ENCODE measurements at regions not wholly inside any gene's neighbourhood (a gene's known extent, or its start where the extent isn't known, plus 50 kb on each side); places are given as distances from the start of the nearest gene placed in this dataset.

- intact Hi-C loops (cut with micrococcal nuclease), result no loop called here
- Mint-ChIP-seq H3K36me3 (no peaks in the 10 kb centered on the region), H3K27ac (no peak overlapping the region), H3K9me3 (peaks cover 0 to 6% (median 0%) of the 10 kb centered on the region in 11 donors), H3K27me3 (no peaks in the 10 kb centered on the region), H3K4me3 (no peak overlapping the region), H3K4me1 (no peaks in the 10 kb centered on the region)
- no peak for ATAC-seq
- no peaks in the 10 kb centered on the region for H3K27me3 ChIP-seq (ENCODE audit: control insufficient read depth in 2 of 2, insufficient read depth in 2 of 2, low read length in 2 of 2)
- no peaks in the 10 kb centered on the region for H3K36me3 ChIP-seq (ENCODE audit: control insufficient read depth in 2 of 3, insufficient read depth in 3 of 3, low read length in 3 of 3)
- no peaks in the 10 kb centered on the region for H3K9me3 ChIP-seq (ENCODE audit: control insufficient read depth in 2 of 3, low read length in 3 of 3)
- POLR2A ChIA-PET, result interaction anchor here (0.6 kb wide), 1 partner anchor 1562 kb away, joined by 3 read pairs; no protein-coding TSS in a partner anchor
- H3K4me3 ChIP-seq (ENCODE audit: low read length), result no peak overlapping the region
- no peak for DNase-seq
- no peaks in the 10 kb centered on the region for H3K4me1 ChIP-seq (ENCODE audit: control insufficient read depth in 2 of 2, insufficient read depth in 2 of 2, low read length in 2 of 2)
- CTCF ChIA-PET, result no interaction called here
- H3K27ac ChIP-seq (ENCODE audit: low read depth, low read length), result no peak overlapping the region
Observed at GRCh38 chr2:150099805-150100204, 387.7 kb downstream of the RND3 start.

DNA sequence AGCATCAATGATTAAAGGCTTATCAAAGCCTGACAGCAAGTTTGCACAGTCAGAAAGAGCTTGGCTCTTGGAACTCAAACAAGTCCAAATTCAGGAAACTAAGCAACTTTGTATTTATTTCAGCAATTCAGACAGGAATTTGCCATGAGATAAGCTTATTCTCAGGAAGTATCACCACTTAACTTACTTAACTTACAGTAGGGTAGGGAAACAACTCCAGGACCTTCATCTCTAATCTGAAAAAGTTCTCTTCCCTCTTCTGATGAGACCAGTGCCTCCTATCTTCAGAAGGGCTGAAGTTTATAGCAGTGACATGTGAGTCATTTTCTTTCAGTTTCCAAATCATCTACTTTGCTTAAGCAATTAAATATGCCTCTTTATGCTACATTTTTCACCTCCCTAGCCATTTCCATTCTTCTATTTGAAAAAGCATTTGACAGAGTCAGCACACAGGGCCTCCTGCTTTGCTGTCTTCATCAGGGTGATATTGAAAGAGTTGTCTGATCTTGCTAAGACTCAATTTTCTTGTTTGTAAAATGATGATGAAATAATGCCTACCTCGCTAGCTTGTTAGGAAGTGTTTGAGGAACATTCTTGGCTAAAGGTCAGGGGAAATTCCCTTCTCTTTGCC, 389.5 kb downstream of the RND3 start:
- Mint-ChIP-seq H3K9me3 (peaks cover 0 to 9% (median 0%) of the 10 kb centered on the region in 11 donors), H3K27ac (no peak overlapping the region), H3K36me3 (no peaks in the 10 kb centered on the region), H3K27me3 (peaks cover 0 to 4% (median 0%) of the 10 kb centered on the region in 5 donors), H3K4me3 (no peak overlapping the region), H3K4me1 (no peaks in the 10 kb centered on the region)
- POLR2A ChIA-PET, result no interaction called here
- no peaks in the 10 kb centered on the region for H3K36me3 ChIP-seq (ENCODE audit: control insufficient read depth in 2 of 3, insufficient read depth in 3 of 3, low read length in 3 of 3)
- no peaks in the 10 kb centered on the region for H3K27me3 ChIP-seq (ENCODE audit: control insufficient read depth in 2 of 2, insufficient read depth in 2 of 2, low read length in 2 of 2)
- ATAC-seq (no peak), DNase-seq (no peak)
- no peaks in the 10 kb centered on the region for H3K9me3 ChIP-seq (ENCODE audit: control insufficient read depth in 2 of 3, low read length in 3 of 3)
- CTCF ChIA-PET, result no interaction called here
- intact Hi-C loops (cut with micrococcal nuclease), result no loop called here
- no peak overlapping the region for H3K4me3 ChIP-seq (ENCODE audit: low read length)
- H3K4me1 ChIP-seq (ENCODE audit: control insufficient read depth in 2 of 2, insufficient read depth in 2 of 2, low read length in 2 of 2), result no peaks in the 10 kb centered on the region
- H3K27ac ChIP-seq (ENCODE audit: low read depth, low read length), result no peak overlapping the region

DNA sequence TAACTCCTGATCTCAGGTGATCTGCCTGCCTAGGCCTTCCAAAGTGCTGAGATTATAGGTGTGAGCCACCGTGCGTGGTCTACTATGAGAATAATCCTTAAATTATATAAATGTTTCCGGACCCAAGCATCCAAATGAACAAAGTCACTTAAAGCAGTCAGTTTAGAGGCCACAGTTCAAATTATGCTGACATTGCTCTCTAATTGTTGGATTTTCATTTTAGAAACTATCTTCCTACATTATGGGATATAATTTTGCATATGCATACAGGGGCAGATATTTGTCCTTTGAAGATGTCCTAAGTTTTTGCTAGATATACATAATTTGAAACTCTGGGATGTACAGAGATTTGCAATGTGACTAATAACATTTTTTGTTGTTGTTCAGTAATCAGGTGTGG, 390.1 kb downstream of the RND3 start:
- Histone ChIP-seq H3K27me3 (ENCODE audit: control insufficient read depth in 2 of 2, insufficient read depth in 2 of 2, low read length in 2 of 2) (no peaks in the 10 kb centered on the region), H3K4me1 (ENCODE audit: control insufficient read depth in 2 of 2, insufficient read depth in 2 of 2, low read length in 2 of 2) (no peaks in the 10 kb centered on the region), H3K36me3 (ENCODE audit: control insufficient read depth in 2 of 3, insufficient read depth in 3 of 3, low read length in 3 of 3) (no peaks in the 10 kb centered on the region), H3K9me3 (ENCODE audit: control insufficient read depth in 2 of 3, low read length in 3 of 3) (no peaks in the 10 kb centered on the region), H3K27ac (ENCODE audit: low read depth, low read length) (no peak overlapping the region), H3K4me3 (ENCODE audit: low read length) (no peak overlapping the region)
- H3K27ac Mint-ChIP-seq, result no peak overlapping the region
- no peaks in the 10 kb centered on the region for H3K36me3 Mint-ChIP-seq
- CTCF ChIA-PET, result no interaction called here
- H3K9me3 Mint-ChIP-seq, result peaks cover 0 to 10% (median 0%) of the 10 kb centered on the region in 11 donors
- no peaks in the 10 kb centered on the region for H3K4me1 Mint-ChIP-seq
- DNase-seq (no peak), ATAC-seq (no peak)
- no peak overlapping the region for H3K4me3 Mint-ChIP-seq
- intact Hi-C loops (cut with micrococcal nuclease), result no loop called here
- POLR2A ChIA-PET, result no interaction called here
- H3K27me3 Mint-ChIP-seq, result peaks cover 0 to 4% (median 0%) of the 10 kb centered on the region in 5 donors

- no peaks in the 10 kb centered on the region for H3K9me3 ChIP-seq (ENCODE audit: control insufficient read depth in 2 of 3, low read length in 3 of 3)
- no peak overlapping the region for H3K27ac ChIP-seq (ENCODE audit: low read depth, low read length)
- ATAC-seq (no peak), DNase-seq (no peak)
- POLR2A ChIA-PET, result no interaction called here
- H3K27me3 Mint-ChIP-seq, result peaks cover 0 to 4% (median 0%) of the 10 kb centered on the region in 5 donors
- H3K4me1 Mint-ChIP-seq, result no peaks in the 10 kb centered on the region
- no peak overlapping the region for H3K4me3 Mint-ChIP-seq
- H3K36me3 Mint-ChIP-seq, result no peaks in the 10 kb centered on the region
- H3K36me3 ChIP-seq (ENCODE audit: control insufficient read depth in 2 of 3, insufficient read depth in 3 of 3, low read length in 3 of 3), result no peaks in the 10 kb centered on the region
- no peaks in the 10 kb centered on the region for H3K4me1 ChIP-seq (ENCODE audit: control insufficient read depth in 2 of 2, insufficient read depth in 2 of 2, low read length in 2 of 2)
- H3K27me3 ChIP-seq (ENCODE audit: control insufficient read depth in 2 of 2, insufficient read depth in 2 of 2, low read length in 2 of 2), result no peaks in the 10 kb centered on the region
- CTCF ChIA-PET, result no interaction called here
- H3K4me3 ChIP-seq (ENCODE audit: low read length), result no peak overlapping the region
- peaks cover 0 to 10% (median 0%) of the 10 kb centered on the region in 11 donors for H3K9me3 Mint-ChIP-seq
- H3K27ac Mint-ChIP-seq, result no peak overlapping the region
- intact Hi-C loops (cut with micrococcal nuclease), result no loop called here
Observed at GRCh38 chr2:150095361-150096095, 391.9 kb downstream of the RND3 start.

- CTCF ChIA-PET, result no interaction called here
- no peak overlapping the region for H3K27ac Mint-ChIP-seq
- no peak overlapping the region for H3K4me3 Mint-ChIP-seq
- Histone ChIP-seq H3K27me3 (ENCODE audit: control insufficient read depth in 2 of 2, insufficient read depth in 2 of 2, low read length in 2 of 2) (no peaks in the 10 kb centered on the region), H3K4me1 (ENCODE audit: control insufficient read depth in 2 of 2, insufficient read depth in 2 of 2, low read length in 2 of 2) (no peaks in the 10 kb centered on the region), H3K4me3 (ENCODE audit: low read length) (no peak overlapping the region), H3K9me3 (ENCODE audit: control insufficient read depth in 2 of 3, low read length in 3 of 3) (no peaks in the 10 kb centered on the region), H3K36me3 (ENCODE audit: control insufficient read depth in 2 of 3, insufficient read depth in 3 of 3, low read length in 3 of 3) (no peaks in the 10 kb centered on the region), H3K27ac (ENCODE audit: low read depth, low read length) (no peak overlapping the region)
- peaks cover 0 to 4% (median 0%) of the 10 kb centered on the region in 5 donors for H3K27me3 Mint-ChIP-seq
- no peak for DNase-seq
- POLR2A ChIA-PET, result no interaction called here
- no peaks in the 10 kb centered on the region for H3K4me1 Mint-ChIP-seq
- H3K9me3 Mint-ChIP-seq, result peaks cover 0 to 6% (median 0%) of the 10 kb centered on the region in 11 donors
- H3K36me3 Mint-ChIP-seq, result no peaks in the 10 kb centered on the region
- intact Hi-C loops (cut with micrococcal nuclease), result no loop called here
- ATAC-seq, result no peak
Observed at GRCh38 chr2:150091846-150092245, 395.6 kb downstream of the RND3 start.

DNA sequence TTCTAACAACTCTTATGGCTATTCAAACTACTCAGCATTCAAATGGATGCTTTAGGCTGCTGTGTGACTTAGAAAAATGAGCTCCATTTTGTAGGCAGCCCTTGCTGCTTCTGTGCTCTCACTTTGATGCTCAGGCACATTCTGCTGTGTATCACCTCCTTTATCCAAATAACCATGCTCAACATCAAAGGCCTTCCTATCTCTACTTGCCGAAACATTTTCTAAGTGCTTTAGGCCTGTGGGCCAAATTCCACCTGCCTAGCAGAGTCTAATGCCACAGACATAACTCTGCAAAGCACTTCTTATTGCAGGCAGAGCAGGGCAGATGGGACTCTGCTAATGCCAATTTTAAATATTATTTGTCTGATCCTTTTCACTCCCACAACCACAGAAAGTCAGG, 397.4 kb downstream of the RND3 start:
- intact Hi-C loops (cut with micrococcal nuclease), result no loop called here
- no peaks in the 10 kb centered on the region for H3K4me1 Mint-ChIP-seq
- no peaks in the 10 kb centered on the region for H3K36me3 Mint-ChIP-seq
- Histone ChIP-seq H3K27ac (ENCODE audit: low read depth, low read length) (no peak overlapping the region), H3K4me1 (ENCODE audit: control insufficient read depth in 2 of 2, insufficient read depth in 2 of 2, low read length in 2 of 2) (no peaks in the 10 kb centered on the region), H3K27me3 (ENCODE audit: control insufficient read depth in 2 of 2, insufficient read depth in 2 of 2, low read length in 2 of 2) (no peaks in the 10 kb centered on the region), H3K4me3 (ENCODE audit: low read length) (no peak overlapping the region), H3K36me3 (ENCODE audit: control insufficient read depth in 2 of 3, insufficient read depth in 3 of 3, low read length in 3 of 3) (no peaks in the 10 kb centered on the region), H3K9me3 (ENCODE audit: control insufficient read depth in 2 of 3, low read length in 3 of 3) (no peaks in the 10 kb centered on the region)
- peaks cover 0 to 8% (median 1%) of the 10 kb centered on the region in 11 donors for H3K9me3 Mint-ChIP-seq
- H3K4me3 Mint-ChIP-seq, result no peak overlapping the region
- POLR2A ChIA-PET, result no interaction called here
- CTCF ChIA-PET, result no interaction called here
- H3K27ac Mint-ChIP-seq, result no peak overlapping the region
- DNase-seq, result no peak
- ATAC-seq, result no peak
- H3K27me3 Mint-ChIP-seq, result peaks cover 0 to 4% (median 0%) of the 10 kb centered on the region in 5 donors

- no peaks in the 10 kb centered on the region for H3K27me3 ChIP-seq (ENCODE audit: control insufficient read depth in 2 of 2, insufficient read depth in 2 of 2, low read length in 2 of 2)
- intact Hi-C loops (cut with micrococcal nuclease), result no loop called here
- Mint-ChIP-seq H3K27me3 (no peaks in the 10 kb centered on the region), H3K27ac (no peak overlapping the region), H3K36me3 (no peaks in the 10 kb centered on the region), H3K4me1 (no peaks in the 10 kb centered on the region), H3K4me3 (no peak overlapping the region), H3K9me3 (peaks cover 0 to 14% (median 4%) of the 10 kb centered on the region in 11 donors)
- DNase-seq (no peak), ATAC-seq (no peak)
- ChIA-PET POLR2A (no interaction called here), CTCF (no interaction called here)
- no peaks in the 10 kb centered on the region for H3K36me3 ChIP-seq (ENCODE audit: control insufficient read depth in 2 of 3, insufficient read depth in 3 of 3, low read length in 3 of 3)
- no peak overlapping the region for H3K27ac ChIP-seq (ENCODE audit: low read depth, low read length)
- no peaks in the 10 kb centered on the region for H3K9me3 ChIP-seq (ENCODE audit: control insufficient read depth in 2 of 3, low read length in 3 of 3)
- no peak overlapping the region for H3K4me3 ChIP-seq (ENCODE audit: low read length)
- no peaks in the 10 kb centered on the region for H3K4me1 ChIP-seq (ENCODE audit: control insufficient read depth in 2 of 2, insufficient read depth in 2 of 2, low read length in 2 of 2)
Observed at GRCh38 chr2:150088538-150088937, 398.9 kb downstream of the RND3 start.

Measured in naive thymus-derived CD4-positive, alpha-beta T cell (primary cell).